ENCODE measurements at regions not wholly inside any gene's neighbourhood (a gene's known extent, or its start where the extent isn't known, plus 50 kb on each side); places are given as distances from the start of the nearest gene placed in this dataset.

DNA sequence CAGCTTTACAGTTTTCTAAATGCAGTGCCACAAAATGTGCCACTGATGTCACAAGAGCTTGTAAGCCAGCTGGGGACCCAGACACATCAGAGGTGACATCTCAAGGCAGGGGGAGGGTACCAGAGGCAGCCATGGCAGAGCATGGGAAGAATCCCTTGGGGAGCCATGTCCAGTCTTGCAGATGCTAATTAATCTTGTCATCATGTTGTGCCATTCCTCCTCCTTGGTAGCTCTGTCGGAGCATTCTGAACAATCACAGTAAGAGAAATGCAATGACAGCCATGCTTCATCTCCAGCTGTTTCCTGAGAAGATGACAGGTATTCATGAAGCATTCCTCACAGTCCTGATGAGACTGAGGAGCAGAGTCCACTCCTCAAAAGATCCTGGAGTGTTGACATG lies 287.9 kb downstream of the RPAP3 start:
- POLR2A ChIA-PET = no interaction called here
- TF ChIP-seq, protein P1, sequence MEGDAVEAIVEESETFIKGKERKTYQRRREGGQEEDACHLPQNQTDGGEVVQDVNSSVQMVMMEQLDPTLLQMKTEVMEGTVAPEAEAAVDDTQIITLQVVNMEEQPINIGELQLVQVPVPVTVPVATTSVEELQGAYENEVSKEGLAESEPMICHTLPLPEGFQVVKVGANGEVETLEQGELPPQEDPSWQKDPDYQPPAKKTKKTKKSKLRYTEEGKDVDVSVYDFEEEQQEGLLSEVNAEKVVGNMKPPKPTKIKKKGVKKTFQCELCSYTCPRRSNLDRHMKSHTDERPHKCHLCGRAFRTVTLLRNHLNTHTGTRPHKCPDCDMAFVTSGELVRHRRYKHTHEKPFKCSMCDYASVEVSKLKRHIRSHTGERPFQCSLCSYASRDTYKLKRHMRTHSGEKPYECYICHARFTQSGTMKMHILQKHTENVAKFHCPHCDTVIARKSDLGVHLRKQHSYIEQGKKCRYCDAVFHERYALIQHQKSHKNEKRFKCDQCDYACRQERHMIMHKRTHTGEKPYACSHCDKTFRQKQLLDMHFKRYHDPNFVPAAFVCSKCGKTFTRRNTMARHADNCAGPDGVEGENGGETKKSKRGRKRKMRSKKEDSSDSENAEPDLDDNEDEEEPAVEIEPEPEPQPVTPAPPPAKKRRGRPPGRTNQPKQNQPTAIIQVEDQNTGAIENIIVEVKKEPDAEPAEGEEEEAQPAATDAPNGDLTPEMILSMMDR (IDR thresholded peaks at IDR 0.05; ENCODE audit: control extremely low read depth, extremely low read depth, low read depth, missing control alignments) = no peak
- DNase-seq (ENCODE audit: extremely low spot score) = no peak
- CTCF ChIA-PET = interaction anchor here (1.1 kb wide), 2 partner anchors 20 to 116 kb away, joined by 3 read pairs; no protein-coding TSS in a partner anchor

GRCh38 chr12:47417121-47417520 lies 288.7 kb downstream of the RPAP3 start:
- TF ChIP-seq, protein P1 (IDR thresholded peaks at IDR 0.05; ENCODE audit: control extremely low read depth, extremely low read depth, low read depth, missing control alignments) = no peak
- CTCF ChIA-PET = interaction anchor here (1.1 to 1.3 kb wide), 2 partner anchors 11 to 117 kb away, joined by 3 read pairs; no protein-coding TSS in a partner anchor
- DNase-seq (ENCODE audit: extremely low spot score) = no peak
- POLR2A ChIA-PET = no interaction called here

GRCh38 chr12:47415054-47415453 lies 290.8 kb downstream of the RPAP3 start:
- CTCF ChIA-PET = interaction anchor here (1.2 kb wide), 1 partner anchor 207 kb away, joined by 3 read pairs; no protein-coding TSS in a partner anchor

GRCh38 chr12:47414511-47414910 lies 291.3 kb downstream of the RPAP3 start:
- ChIA-PET POLR2A (no interaction called here), CTCF (interaction anchor here (1.2 kb wide), 1 partner anchor 207 kb away, joined by 3 read pairs; no protein-coding TSS in a partner anchor)
- DNase-seq (ENCODE audit: extremely low spot score) = peak; percentile 25
- TF ChIP-seq, protein P1 (IDR thresholded peaks at IDR 0.05; ENCODE audit: control extremely low read depth, extremely low read depth, low read depth, missing control alignments) = no peak

More at GRCh38 chr12:47415054-47415453, 290.8 kb downstream of the RPAP3 start:
- no peak for DNase-seq (ENCODE audit: extremely low spot score)
- POLR2A ChIA-PET = no interaction called here
- TF ChIP-seq, protein P1 (IDR thresholded peaks at IDR 0.05; ENCODE audit: control extremely low read depth, extremely low read depth, low read depth, missing control alignments) = no peak

GRCh38 chr12:47413806-47414205 lies 292.0 kb downstream of the RPAP3 start:
- no peak for DNase-seq (ENCODE audit: extremely low spot score)
- TF ChIP-seq, protein P1 (IDR thresholded peaks at IDR 0.05; ENCODE audit: control extremely low read depth, extremely low read depth, low read depth, missing control alignments) = no peak
- ChIA-PET POLR2A (no interaction called here), CTCF (interaction anchor here (0.8 to 2.0 kb wide), 4 partner anchors 10 to 392 kb away, joined by 3 to 8 read pairs (median 4); no protein-coding TSS in a partner anchor)

GRCh38 chr12:47412601-47413236 lies 293.1 kb downstream of the RPAP3 start:
- DNase-seq (ENCODE audit: extremely low spot score) = no peak
- ChIA-PET POLR2A (no interaction called here), CTCF (interaction anchor here (0.8 to 2.0 kb wide), 3 partner anchors 9 to 391 kb away, joined by 3 to 8 read pairs (median 6); no protein-coding TSS in a partner anchor)
- TF ChIP-seq, protein P1 (IDR thresholded peaks at IDR 0.05; ENCODE audit: control extremely low read depth, extremely low read depth, low read depth, missing control alignments) = no peak
